SJCRH30 (cell line): ENCODE measurements at regions not wholly inside any gene's neighbourhood (a gene's known extent, or its start where the extent isn't known, plus 50 kb on each side); places are given as distances from the start of the nearest gene placed in this dataset.

Experiments used
- DNase-seq, 2 experiments: peaks; one replicate each; pipeline ENCODE4 v3.0.0-alpha.2; 2015 to 2020
- H3K27ac ChIP-seq: fragments of 250-450 bp; sonication (Bioruptor Pico); 2 replicates; pipeline ENCODE4 v1.5.1; 2020; ENCODE audit warnings: mild to moderate bottlenecking, moderate library complexity
- H3K27me3 ChIP-seq: fragments of 250-450 bp; sonication (Bioruptor Pico); 2 replicates; pipeline ENCODE4 v1.5.1; 2020; ENCODE audit warnings: mild to moderate bottlenecking, moderate library complexity
- H3K36me3 ChIP-seq: fragments of 250-450 bp; sonication (Bioruptor Pico); 2 replicates; pipeline ENCODE4 v1.5.1; 2020; ENCODE audit warnings: mild to moderate bottlenecking, moderate library complexity
- H3K4me1 ChIP-seq: fragments of 250-450 bp; sonication (Bioruptor Pico); 2 replicates; pipeline ENCODE4 v1.5.1; 2020; ENCODE audit warnings: mild to moderate bottlenecking, moderate library complexity
- H3K4me3 ChIP-seq: fragments of 250-450 bp; sonication (Bioruptor Pico); 2 replicates; pipeline ENCODE4 v1.5.1; 2020; ENCODE audit warnings: mild to moderate bottlenecking, moderate library complexity
- H3K9me3 ChIP-seq: fragments of 250-450 bp; sonication (Bioruptor Pico); replicated peaks from 2 replicates; pipeline ENCODE4 v1.5.1; 2020; ENCODE audit warnings: mild to moderate bottlenecking, moderate library complexity

- no peak for DNase-seq
- H3K9me3 ChIP-seq = no peaks in the 10 kb centered on the region
- H3K4me1 ChIP-seq = peaks cover 22% of the 10 kb centered on the region
- H3K36me3 ChIP-seq = no peaks in the 10 kb centered on the region
- H3K27me3 ChIP-seq = no peaks in the 10 kb centered on the region
- H3K4me3 ChIP-seq = no peak overlapping the region
- H3K27ac ChIP-seq = no peak overlapping the region
Observed at GRCh38 chr1:21341022-21341421, 50.8 kb upstream of the ECE1 start.

- no peak overlapping the region for H3K27ac ChIP-seq
- no peaks in the 10 kb centered on the region for H3K27me3 ChIP-seq
- H3K9me3 ChIP-seq = no peaks in the 10 kb centered on the region
- H3K4me3 ChIP-seq = no peak overlapping the region
- peaks cover 28% of the 10 kb centered on the region for H3K4me1 ChIP-seq
- no peak for DNase-seq
- no peaks in the 10 kb centered on the region for H3K36me3 ChIP-seq
Observed at GRCh38 chr1:21340230-21340945, 50.1 kb upstream of the ECE1 start.
